Skin epidermis (tissue), 12 donors: ENCODE measurements at regions not wholly inside any gene's neighbourhood (a gene's known extent, or its start where the extent isn't known, plus 50 kb on each side); places are given as distances from the start of the nearest gene placed in this dataset.

ENCODE experiments used
- H3K27ac ChIP-seq, 21 experiments: fragments of 200-600 bp; sonication (generic) in 11 of 21; one replicate each; pipeline ENCODE4 v1.5.0; 2020; ENCODE audit warnings: mild to moderate bottlenecking in 3 of 21, inconsistent platforms in 2 of 21, moderate library complexity in 2 of 21
- H3K4me3 ChIP-seq, 7 experiments: fragments of 200-600 bp; sonication (generic) in 2 of 7; one replicate each; pipeline ENCODE4 v1.5.0; 2020; ENCODE audit warnings: inconsistent platforms in 2 of 7, mild to moderate bottlenecking in 2 of 7, moderate library complexity in 1 of 7

- H3K4me3 ChIP-seq: no peak overlapping the region
Measured at GRCh38 chr2:146481629-146482028, 1363.2 kb upstream of the ACVR2A start.

GRCh38 chr2:146477383-146477782, 1367.4 kb upstream of the ACVR2A start:
- no peak overlapping the region for H3K4me3 ChIP-seq
- no peak overlapping the region for H3K27ac ChIP-seq

More at GRCh38 chr2:146481629-146482028, 1363.2 kb upstream of the ACVR2A start:
- H3K27ac ChIP-seq: no peak overlapping the region

DNA sequence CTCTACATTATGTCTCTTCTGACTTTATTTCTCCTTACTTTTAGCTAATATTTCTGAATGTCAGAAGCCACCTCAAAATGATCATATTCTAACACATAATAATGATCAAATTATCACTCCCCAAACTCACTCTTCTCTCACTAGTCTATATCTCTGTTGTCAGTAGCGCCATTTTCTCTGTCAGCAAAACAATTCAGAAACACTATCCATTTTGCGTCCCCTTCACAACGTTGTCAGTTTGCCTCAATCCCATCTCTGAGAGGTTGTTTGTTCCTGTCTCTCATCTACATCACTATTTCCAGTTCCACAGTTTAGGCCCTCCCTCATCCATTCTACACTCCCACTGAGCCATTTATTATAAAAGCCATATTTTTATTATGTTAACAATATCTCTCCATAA, 1376.3 kb upstream of the ACVR2A start:
- no peak overlapping the region for H3K27ac ChIP-seq
- no peak overlapping the region for H3K4me3 ChIP-seq

GRCh38 chr2:146467425-146467824, 1377.4 kb upstream of the ACVR2A start:
- no peak overlapping the region for H3K4me3 ChIP-seq
- no peak overlapping the region for H3K27ac ChIP-seq

- Histone ChIP-seq H3K4me3 (no peak overlapping the region), H3K27ac (no peak overlapping the region)
Measured at GRCh38 chr2:146465460-146465859, 1379.4 kb upstream of the ACVR2A start.

DNA sequence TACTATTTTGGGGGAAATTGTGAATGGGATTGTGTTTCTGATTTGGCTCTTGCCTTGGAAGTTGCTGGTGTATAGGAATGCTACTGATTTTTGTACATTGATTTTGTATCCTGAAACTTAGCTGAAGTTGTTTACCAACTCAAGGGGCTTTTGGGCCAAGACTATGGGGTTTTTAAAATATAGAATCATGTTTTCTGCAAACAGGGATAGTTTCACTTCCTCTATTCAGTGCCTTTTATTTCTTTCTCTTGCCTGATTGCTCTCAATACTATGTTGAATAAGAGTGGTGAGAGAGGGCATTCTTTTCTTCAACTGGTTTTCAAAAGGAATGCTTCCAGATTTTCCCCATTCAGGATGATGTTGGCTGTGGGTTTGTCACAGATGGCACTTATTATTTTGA, 1383.8 kb upstream of the ACVR2A start:
- no peak overlapping the region for H3K27ac ChIP-seq
- H3K4me3 ChIP-seq: no peak overlapping the region

DNA sequence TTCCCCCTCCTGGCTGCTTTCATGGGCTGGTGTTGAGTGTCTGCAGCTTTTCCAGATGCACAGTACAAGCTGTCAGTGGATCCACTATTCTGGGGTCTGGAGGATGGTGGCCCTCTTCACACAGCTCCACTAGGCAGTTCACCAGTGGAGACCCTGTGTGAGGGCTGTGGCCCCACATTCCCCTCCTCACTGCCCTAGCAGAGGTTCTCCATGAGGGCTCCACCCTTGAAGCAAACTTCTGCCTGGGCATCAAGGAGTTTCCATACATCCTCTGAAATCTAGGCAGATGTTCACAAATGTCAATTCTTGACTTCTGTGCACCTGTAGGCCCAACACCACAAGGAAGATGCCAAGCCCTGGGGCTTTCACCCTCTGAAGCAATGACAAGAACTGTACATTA, 1386.2 kb upstream of the ACVR2A start:
- H3K27ac ChIP-seq: no peak overlapping the region
- H3K4me3 ChIP-seq: no peak overlapping the region

GRCh38 chr2:146457221-146457620, 1387.6 kb upstream of the ACVR2A start:
- no peak overlapping the region for H3K27ac ChIP-seq
- H3K4me3 ChIP-seq: no peak overlapping the region

DNA sequence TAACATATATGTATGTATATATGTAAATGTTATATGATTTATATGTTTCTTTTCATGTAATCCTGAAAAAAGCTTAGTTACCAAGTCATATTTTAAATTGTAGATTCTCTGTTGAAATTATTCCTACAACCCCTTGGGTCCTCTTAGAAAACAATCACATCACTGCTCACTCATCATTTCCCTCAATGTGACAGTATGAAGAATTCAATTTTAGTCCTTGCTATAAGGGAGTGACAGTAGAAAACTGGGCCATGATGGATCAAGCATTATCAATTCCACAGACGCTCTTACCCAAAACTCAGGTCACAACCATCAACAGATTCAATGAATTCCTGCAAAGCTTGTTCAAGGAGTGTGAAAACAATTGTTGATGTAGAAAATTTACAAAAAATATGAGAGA, 1389.5 kb upstream of the ACVR2A start:
- Histone ChIP-seq H3K27ac (no peak overlapping the region), H3K4me3 (no peak overlapping the region)

DNA sequence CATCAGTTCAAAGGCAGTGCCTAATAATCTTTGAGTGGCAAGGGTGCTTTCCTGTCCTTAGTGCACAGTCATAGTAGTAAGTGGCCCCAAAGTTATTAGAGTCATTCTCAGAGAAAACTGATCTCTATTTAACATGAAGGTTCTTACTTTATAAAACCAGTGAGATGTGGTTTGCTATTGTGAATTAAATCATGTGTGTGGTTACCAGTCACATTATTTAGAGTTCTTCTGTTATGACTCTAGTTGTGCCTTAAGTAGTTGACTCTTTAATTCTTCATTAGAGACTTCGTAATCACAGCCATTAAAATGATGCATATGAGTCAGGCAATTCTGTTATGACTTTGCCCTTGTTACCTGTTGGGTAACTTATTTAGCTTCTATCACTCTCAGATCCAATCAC, 1392.9 kb upstream of the ACVR2A start:
- H3K27ac ChIP-seq: no peak overlapping the region
- H3K4me3 ChIP-seq: no peak overlapping the region

DNA sequence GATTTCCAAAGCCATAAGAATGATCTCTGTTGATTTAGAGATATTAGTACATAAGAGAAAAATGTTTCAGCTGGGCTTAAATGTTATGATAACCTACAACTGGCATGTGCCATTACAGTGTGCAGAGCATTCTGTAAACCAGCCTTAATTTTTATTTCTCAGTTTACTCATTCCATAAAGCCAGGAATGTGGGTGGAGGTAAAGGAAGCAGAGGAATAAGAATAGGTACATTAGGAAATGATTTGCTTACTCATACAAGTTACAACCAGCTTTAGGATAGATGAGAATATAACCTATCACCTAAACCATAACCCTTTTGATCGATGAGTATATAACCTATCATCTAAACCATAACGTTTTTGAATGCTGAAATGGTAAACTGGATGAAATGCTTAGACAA, 1394.7 kb upstream of the ACVR2A start:
- Histone ChIP-seq H3K27ac (no peak overlapping the region), H3K4me3 (no peak overlapping the region)

- Histone ChIP-seq H3K27ac (no peak overlapping the region), H3K4me3 (no peak overlapping the region)
Measured at GRCh38 chr2:146444987-146445386, 1399.8 kb upstream of the ACVR2A start.

- no peak overlapping the region for H3K4me3 ChIP-seq
- no peak overlapping the region for H3K27ac ChIP-seq
Measured at GRCh38 chr2:146444085-146444484, 1400.7 kb upstream of the ACVR2A start.

DNA sequence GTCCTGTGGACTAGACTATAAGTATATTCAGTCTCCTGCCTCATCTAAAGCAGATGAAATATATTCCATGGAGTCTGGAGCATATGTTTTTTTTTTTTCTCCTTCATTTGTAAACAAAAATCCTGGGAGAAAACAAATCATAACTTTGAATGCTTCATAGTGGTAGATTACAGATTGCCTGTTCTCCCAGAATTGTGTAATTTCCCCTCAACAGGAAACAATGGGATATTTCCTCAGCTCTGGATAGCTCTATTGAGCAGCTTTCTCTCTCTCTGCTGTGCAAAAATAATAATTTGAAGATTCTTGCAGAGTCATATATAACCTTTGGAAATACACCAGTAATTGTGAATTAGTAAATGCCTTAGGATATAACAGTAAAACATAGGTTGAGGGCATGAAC, 1406.6 kb upstream of the ACVR2A start:
- H3K27ac ChIP-seq: no peak overlapping the region
- no peak overlapping the region for H3K4me3 ChIP-seq

DNA sequence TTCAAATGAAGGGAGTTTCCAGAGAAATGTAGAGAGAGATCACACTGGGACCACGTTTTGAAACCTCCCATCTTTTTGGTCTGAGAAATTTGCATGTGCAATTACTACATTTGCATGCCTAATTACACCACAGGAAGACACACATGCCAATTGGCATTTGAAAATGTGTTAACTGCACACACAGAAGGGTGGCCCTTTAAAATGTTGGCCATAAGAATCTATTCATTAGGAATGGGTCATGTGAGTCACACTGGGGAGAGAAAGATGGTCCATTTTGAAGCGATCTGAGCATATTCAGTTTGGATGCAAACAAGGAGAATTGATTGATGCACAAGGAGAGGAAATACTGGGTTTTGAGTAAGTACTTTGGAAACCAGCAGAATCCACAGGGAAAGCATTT, 1407.1 kb upstream of the ACVR2A start:
- Histone ChIP-seq H3K27ac (no peak overlapping the region), H3K4me3 (no peak overlapping the region)

- no peak overlapping the region for H3K27ac ChIP-seq
- H3K4me3 ChIP-seq: no peak overlapping the region
Measured at GRCh38 chr2:146433116-146433875, 1411.5 kb upstream of the ACVR2A start.

- no peak overlapping the region for H3K4me3 ChIP-seq
- H3K27ac ChIP-seq: no peak overlapping the region
Measured at GRCh38 chr2:146429366-146429765, 1415.5 kb upstream of the ACVR2A start.

GRCh38 chr2:146417942-146418341, 1426.9 kb upstream of the ACVR2A start:
- no peak overlapping the region for H3K27ac ChIP-seq

DNA sequence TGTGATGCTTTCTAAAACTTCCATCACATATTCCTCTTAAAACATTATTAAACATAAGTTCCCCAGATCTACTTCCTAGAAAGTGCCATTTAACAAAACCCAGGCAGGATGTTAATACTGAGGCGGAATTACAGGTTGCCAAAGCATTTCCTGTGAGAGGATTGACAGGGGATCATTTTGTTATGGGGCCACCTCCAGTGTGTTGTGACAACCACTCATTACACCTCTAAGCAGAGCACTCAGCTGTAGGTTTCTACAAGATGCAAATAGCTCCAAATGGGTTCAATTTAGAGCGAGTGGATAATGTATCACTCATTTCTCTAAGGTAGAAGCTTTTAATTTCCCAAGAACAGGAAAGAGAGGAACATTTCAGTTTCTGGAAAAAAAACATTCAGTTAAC, 1429.5 kb upstream of the ACVR2A start:
- H3K4me3 ChIP-seq: no peak overlapping the region
- H3K27ac ChIP-seq: no peak overlapping the region

More at GRCh38 chr2:146417942-146418341, 1426.9 kb upstream of the ACVR2A start:
- H3K4me3 ChIP-seq: no peak overlapping the region

DNA sequence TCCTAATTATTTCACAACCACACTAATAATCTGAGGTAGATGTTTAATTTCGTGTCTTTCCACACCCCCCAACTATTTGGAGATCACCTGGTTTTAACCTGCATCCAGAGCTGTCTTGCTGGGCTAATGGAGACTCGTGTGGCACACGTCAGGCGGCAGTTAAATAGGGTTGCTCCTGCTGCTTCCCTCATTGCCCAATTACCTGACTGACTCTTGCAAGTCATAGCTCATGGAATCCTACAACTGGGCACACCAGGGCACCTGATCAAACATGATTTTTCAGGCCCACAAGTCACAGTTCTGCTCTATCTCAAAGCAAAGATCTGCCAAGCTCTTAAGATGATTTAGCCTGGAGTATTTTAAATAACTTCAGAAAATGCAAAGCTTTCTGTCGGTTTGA, 1430.4 kb upstream of the ACVR2A start:
- H3K4me3 ChIP-seq: no peak overlapping the region
- H3K27ac ChIP-seq: no peak overlapping the region

- Histone ChIP-seq H3K27ac (no peak overlapping the region), H3K4me3 (no peak overlapping the region)
Measured at GRCh38 chr2:146413086-146413610, 1431.7 kb upstream of the ACVR2A start.

GRCh38 chr2:146412625-146413024, 1432.2 kb upstream of the ACVR2A start:
- H3K27ac ChIP-seq: no peak overlapping the region
- no peak overlapping the region for H3K4me3 ChIP-seq
